ENCODE measurements at regions not wholly inside any gene's neighbourhood (a gene's known extent, or its start where the extent isn't known, plus 50 kb on each side); places are given as distances from the start of the nearest gene placed in this dataset.

DNA sequence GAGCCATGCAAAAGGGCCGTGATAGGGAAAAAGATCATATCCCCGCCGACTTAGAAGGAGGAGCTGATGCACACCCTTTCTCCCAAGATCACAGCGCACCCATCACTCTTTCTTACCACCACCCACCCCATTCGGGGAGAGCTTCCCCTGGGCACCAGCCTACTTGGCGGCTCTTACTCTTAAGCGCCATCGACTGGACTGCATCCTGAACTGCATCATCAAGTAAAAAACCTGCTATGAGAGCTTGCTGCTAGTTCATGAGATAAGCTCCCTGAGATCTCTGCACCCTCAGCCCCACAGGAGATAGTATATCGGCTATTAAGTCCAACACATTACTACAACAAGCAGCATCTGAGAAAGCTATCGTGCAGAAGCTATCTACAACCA, 125.1 kb downstream of the BARHL2 start:
- TF ChIP-seq, protein P1, sequence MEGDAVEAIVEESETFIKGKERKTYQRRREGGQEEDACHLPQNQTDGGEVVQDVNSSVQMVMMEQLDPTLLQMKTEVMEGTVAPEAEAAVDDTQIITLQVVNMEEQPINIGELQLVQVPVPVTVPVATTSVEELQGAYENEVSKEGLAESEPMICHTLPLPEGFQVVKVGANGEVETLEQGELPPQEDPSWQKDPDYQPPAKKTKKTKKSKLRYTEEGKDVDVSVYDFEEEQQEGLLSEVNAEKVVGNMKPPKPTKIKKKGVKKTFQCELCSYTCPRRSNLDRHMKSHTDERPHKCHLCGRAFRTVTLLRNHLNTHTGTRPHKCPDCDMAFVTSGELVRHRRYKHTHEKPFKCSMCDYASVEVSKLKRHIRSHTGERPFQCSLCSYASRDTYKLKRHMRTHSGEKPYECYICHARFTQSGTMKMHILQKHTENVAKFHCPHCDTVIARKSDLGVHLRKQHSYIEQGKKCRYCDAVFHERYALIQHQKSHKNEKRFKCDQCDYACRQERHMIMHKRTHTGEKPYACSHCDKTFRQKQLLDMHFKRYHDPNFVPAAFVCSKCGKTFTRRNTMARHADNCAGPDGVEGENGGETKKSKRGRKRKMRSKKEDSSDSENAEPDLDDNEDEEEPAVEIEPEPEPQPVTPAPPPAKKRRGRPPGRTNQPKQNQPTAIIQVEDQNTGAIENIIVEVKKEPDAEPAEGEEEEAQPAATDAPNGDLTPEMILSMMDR (IDR thresholded peaks at IDR 0.05 in 2 of 3, conservative IDR thresholded peaks at IDR 0.05 in 1 of 3; ENCODE audit: borderline replicate concordance in 1 of 3, insufficient read depth in 1 of 3, low read depth in 2 of 3, low read length in 2 of 3): no peak; a peak in 1 of 6 replicates
- TF ChIP-seq EZH2phosphoT487 (IDR thresholded peaks at IDR 0.05; ENCODE audit: borderline replicate concordance): no peak
- TF ChIP-seq ELF1 (IDR thresholded peaks at IDR 0.05; ENCODE audit: borderline replicate concordance, low read depth): no peak
- no peak for TF ChIP-seq EZH2 (IDR thresholded peaks at IDR 0.05)
- no peak for TF ChIP-seq POLR2AphosphoS5 (IDR thresholded peaks at IDR 0.05; ENCODE audit: low read depth, low read length)
- no peak for TF ChIP-seq POLR2A (IDR thresholded peaks at IDR 0.05; ENCODE audit: borderline replicate concordance, extremely low read depth, insufficient read depth, insufficient read length)
- no peak for TF ChIP-seq RAD21 (IDR thresholded peaks at IDR 0.05; ENCODE audit: low read depth)
- TF ChIP-seq JUND (IDR thresholded peaks at IDR 0.05): no peak
- TF ChIP-seq, protein P2, sequence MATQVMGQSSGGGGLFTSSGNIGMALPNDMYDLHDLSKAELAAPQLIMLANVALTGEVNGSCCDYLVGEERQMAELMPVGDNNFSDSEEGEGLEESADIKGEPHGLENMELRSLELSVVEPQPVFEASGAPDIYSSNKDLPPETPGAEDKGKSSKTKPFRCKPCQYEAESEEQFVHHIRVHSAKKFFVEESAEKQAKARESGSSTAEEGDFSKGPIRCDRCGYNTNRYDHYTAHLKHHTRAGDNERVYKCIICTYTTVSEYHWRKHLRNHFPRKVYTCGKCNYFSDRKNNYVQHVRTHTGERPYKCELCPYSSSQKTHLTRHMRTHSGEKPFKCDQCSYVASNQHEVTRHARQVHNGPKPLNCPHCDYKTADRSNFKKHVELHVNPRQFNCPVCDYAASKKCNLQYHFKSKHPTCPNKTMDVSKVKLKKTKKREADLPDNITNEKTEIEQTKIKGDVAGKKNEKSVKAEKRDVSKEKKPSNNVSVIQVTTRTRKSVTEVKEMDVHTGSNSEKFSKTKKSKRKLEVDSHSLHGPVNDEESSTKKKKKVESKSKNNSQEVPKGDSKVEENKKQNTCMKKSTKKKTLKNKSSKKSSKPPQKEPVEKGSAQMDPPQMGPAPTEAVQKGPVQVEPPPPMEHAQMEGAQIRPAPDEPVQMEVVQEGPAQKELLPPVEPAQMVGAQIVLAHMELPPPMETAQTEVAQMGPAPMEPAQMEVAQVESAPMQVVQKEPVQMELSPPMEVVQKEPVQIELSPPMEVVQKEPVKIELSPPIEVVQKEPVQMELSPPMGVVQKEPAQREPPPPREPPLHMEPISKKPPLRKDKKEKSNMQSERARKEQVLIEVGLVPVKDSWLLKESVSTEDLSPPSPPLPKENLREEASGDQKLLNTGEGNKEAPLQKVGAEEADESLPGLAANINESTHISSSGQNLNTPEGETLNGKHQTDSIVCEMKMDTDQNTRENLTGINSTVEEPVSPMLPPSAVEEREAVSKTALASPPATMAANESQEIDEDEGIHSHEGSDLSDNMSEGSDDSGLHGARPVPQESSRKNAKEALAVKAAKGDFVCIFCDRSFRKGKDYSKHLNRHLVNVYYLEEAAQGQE (IDR thresholded peaks at IDR 0.05; ENCODE audit: low read depth): no peak
